ENCODE measurements at regions not wholly inside any gene's neighbourhood (a gene's known extent, or its start where the extent isn't known, plus 50 kb on each side); places are given as distances from the start of the nearest gene placed in this dataset.

DNA sequence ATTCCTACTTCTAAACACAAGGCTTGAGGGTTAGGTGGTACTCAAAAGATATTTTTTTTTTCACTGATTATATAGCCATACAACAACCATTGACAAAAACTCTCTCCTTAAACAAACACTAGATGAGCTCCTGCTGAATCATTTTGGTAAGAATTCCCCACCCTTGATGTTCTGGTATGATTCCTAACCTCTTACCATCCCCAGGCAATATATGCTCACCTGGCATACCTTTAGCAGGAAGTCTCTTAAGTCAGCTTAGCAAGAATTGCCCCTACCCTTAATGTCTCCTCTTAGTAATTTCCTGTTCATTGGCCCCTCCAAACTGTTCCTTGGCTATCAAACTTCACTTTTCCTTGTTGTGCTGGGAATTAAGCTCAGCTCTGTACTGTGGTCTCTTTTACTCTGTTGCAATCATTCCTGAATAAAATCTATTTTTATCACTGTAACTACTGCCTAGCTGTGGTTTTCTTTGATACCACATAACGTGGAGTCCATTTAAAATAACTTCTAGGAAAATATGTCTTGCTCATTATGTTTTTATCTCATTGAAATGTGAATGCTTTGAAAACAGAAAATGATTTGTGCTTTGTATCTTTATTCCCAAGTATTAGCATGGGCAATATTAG, 712.6 kb downstream of the SLC16A7 start:
- TF ChIP-seq, protein P1, sequence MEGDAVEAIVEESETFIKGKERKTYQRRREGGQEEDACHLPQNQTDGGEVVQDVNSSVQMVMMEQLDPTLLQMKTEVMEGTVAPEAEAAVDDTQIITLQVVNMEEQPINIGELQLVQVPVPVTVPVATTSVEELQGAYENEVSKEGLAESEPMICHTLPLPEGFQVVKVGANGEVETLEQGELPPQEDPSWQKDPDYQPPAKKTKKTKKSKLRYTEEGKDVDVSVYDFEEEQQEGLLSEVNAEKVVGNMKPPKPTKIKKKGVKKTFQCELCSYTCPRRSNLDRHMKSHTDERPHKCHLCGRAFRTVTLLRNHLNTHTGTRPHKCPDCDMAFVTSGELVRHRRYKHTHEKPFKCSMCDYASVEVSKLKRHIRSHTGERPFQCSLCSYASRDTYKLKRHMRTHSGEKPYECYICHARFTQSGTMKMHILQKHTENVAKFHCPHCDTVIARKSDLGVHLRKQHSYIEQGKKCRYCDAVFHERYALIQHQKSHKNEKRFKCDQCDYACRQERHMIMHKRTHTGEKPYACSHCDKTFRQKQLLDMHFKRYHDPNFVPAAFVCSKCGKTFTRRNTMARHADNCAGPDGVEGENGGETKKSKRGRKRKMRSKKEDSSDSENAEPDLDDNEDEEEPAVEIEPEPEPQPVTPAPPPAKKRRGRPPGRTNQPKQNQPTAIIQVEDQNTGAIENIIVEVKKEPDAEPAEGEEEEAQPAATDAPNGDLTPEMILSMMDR (IDR thresholded peaks at IDR 0.05), result no peak
- TF ChIP-seq POLR2AphosphoS5 (IDR thresholded peaks at IDR 0.05) (no peak), POLR2A (IDR thresholded peaks at IDR 0.05) (no peak)
- H3K27ac ChIP-seq, result no peak overlapping the region
- H3K4me1 ChIP-seq, result no peaks in the 10 kb centered on the region
- no peaks in the 10 kb centered on the region for H3K36me3 ChIP-seq
- no peak overlapping the region for H3K4me3 ChIP-seq
- DNase-seq (ENCODE audit: low spot score in 2 of 2), result no peak
- H3K9me3 ChIP-seq, result no peaks in the 10 kb centered on the region
- H3K27me3 ChIP-seq, result no peaks in the 10 kb centered on the region
- intact Hi-C loops (cut with DNase I; ENCODE audit: low total_unique reads), result no loop called here

DNA sequence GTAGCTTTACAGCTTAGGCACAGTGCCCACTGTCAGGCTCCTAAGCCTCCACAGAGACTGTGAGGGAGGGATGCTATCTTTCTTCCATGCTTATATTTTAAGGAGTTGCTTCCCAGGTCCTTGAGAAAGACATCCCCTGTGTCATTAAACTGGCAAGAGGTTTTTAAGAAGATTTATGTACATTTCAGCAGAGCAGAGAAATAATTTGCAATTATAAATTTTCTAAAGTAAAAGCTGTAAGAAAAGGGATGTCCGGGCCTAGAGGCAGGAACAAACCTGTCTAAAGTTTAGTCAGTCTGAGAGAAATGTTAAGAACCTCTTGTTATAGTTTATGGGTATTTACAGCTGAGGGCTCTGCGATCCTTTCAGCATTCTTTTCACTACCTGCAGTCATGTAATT, 716.1 kb downstream of the SLC16A7 start:
- intact Hi-C loops (cut with DNase I; ENCODE audit: low total_unique reads), result no loop called here
- no peaks in the 10 kb centered on the region for H3K4me1 ChIP-seq

DNA sequence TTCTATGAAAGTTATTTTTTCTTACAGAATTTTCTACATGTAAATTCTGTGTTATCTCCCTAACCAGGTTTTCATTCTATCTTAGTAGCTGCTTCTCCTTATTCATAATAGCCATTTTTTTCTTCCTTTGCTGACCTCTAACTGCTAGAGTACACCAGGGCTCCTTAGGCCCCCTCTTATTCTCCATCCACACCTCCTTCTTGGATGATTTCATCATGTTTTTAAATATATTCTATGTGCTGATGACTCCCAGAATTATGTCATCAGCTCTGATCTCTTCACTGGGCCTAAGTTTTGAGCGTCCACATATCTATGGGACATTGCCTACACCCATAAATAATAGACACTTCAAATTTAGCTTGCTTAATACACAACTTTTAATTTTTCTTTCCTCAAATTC, 721.5 kb downstream of the SLC16A7 start:
- no peak overlapping the region for H3K27ac ChIP-seq
- TF ChIP-seq POLR2A (IDR thresholded peaks at IDR 0.05), result no peak
- TF ChIP-seq, protein P1 (IDR thresholded peaks at IDR 0.05), result no peak
- TF ChIP-seq POLR2AphosphoS5 (IDR thresholded peaks at IDR 0.05), result no peak

More for the DNA sequence above, 716.1 kb downstream of the SLC16A7 start:
- Histone ChIP-seq H3K36me3 (no peaks in the 10 kb centered on the region), H3K9me3 (no peaks in the 10 kb centered on the region), H3K27me3 (no peaks in the 10 kb centered on the region), H3K27ac (no peak overlapping the region), H3K4me3 (no peak overlapping the region)
- no peak for DNase-seq (ENCODE audit: low spot score in 2 of 2)
- TF ChIP-seq POLR2AphosphoS5 (IDR thresholded peaks at IDR 0.05) (no peak), POLR2A (IDR thresholded peaks at IDR 0.05) (no peak)
- TF ChIP-seq, protein P1 (IDR thresholded peaks at IDR 0.05), result no peak

DNA sequence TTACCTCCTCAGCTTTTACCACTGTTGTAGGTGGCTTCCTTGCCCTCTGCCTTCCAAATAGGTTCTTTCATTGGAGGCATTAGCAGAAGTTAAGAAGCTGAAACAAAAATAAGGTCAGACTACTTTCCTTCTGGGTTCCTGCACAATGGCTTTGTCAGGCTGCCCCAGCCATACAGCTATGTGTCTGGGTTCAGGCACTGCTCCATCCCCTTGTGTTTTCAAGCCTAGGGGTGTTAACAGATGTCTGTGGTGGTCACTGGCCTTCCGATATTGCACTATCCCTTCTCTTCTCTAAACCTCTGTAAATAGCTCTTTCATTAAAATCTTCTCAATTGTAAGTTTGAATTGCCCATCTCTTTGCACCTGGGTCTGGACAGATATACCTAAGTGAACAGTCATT, 728.9 kb downstream of the SLC16A7 start:
- no peaks in the 10 kb centered on the region for H3K36me3 ChIP-seq
- DNase-seq (ENCODE audit: low spot score in 2 of 2), result no peak
- no peaks in the 10 kb centered on the region for H3K27me3 ChIP-seq
- H3K4me3 ChIP-seq, result no peak overlapping the region
- no peaks in the 10 kb centered on the region for H3K4me1 ChIP-seq
- no peak overlapping the region for H3K27ac ChIP-seq
- intact Hi-C loops (cut with DNase I; ENCODE audit: low total_unique reads), result no loop called here
- H3K9me3 ChIP-seq, result no peaks in the 10 kb centered on the region
- no peak for TF ChIP-seq POLR2A (IDR thresholded peaks at IDR 0.05)
- no peak for TF ChIP-seq POLR2AphosphoS5 (IDR thresholded peaks at IDR 0.05)
- TF ChIP-seq, protein P1 (IDR thresholded peaks at IDR 0.05), result no peak

More for the DNA sequence above, 721.5 kb downstream of the SLC16A7 start:
- H3K4me1 ChIP-seq, result no peaks in the 10 kb centered on the region
- no peak overlapping the region for H3K4me3 ChIP-seq
- intact Hi-C loops (cut with DNase I; ENCODE audit: low total_unique reads), result no loop called here
- no peaks in the 10 kb centered on the region for H3K36me3 ChIP-seq
- no peaks in the 10 kb centered on the region for H3K9me3 ChIP-seq
- DNase-seq (ENCODE audit: low spot score in 2 of 2), result no peak
- no peaks in the 10 kb centered on the region for H3K27me3 ChIP-seq

DNA sequence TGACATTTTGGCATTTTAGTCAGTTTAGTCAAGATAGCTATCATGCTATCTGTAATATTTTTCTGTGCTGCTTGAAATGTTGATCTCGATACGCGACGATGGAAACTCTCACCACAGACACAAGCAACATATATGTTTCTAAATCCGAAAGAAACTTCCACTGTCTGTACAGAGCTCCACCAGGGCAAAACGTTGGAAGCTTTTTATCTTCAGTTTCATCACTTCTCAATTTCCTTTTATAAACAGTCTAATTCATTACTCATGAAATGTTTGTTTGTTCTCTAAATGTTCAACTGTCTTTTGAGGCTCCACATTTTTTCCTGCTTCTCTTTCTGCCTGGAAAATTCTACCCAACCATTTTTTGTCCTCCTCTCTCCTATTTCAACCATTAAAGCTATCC, 737.6 kb downstream of the SLC16A7 start:
- DNase-seq (ENCODE audit: low spot score in 2 of 2), result no peak
- Histone ChIP-seq H3K27me3 (no peaks in the 10 kb centered on the region), H3K27ac (no peak overlapping the region), H3K9me3 (no peaks in the 10 kb centered on the region), H3K36me3 (no peaks in the 10 kb centered on the region), H3K4me3 (no peak overlapping the region), H3K4me1 (no peaks in the 10 kb centered on the region)
- intact Hi-C loops (cut with DNase I; ENCODE audit: low total_unique reads), result no loop called here
- no peak for TF ChIP-seq POLR2AphosphoS5 (IDR thresholded peaks at IDR 0.05)
- no peak for TF ChIP-seq POLR2A (IDR thresholded peaks at IDR 0.05)
- TF ChIP-seq, protein P1 (IDR thresholded peaks at IDR 0.05), result no peak

All from breast epithelium (tissue), 4 donors.